GM18951 (cell line): ENCODE measurements at regions not wholly inside any gene's neighbourhood (a gene's known extent, or its start where the extent isn't known, plus 50 kb on each side); places are given as distances from the start of the nearest gene placed in this dataset.

Experiments
- POLR2A ChIP-seq: IDR thresholded peaks from 4 replicates; pipeline ENCODE4 v1.6.1; 2011; ENCODE audit warnings: mild to moderate bottlenecking; ENCODE audit not compliant: insufficient read length, insufficient read depth; ENCODE audit errors: extremely low read depth
- in situ Hi-C: fragments of 300-500 bp; cut with MboI; formaldehyde crosslinking; loops from one replicate; pipeline ENCODE4 v1.12.0; 2022; ENCODE audit warnings: low sequenced_read_pairs, mixed read lengths, inconsistent platforms; ENCODE audit not compliant: unreplicated experiment

- no peak for TF ChIP-seq POLR2A
- in situ Hi-C loops: no loop called here
Observed at GRCh38 chr21:35220301-35220700, 171.2 kb upstream of the RUNX1 start.

GRCh38 chr21:35219719-35220118 is 170.6 kb upstream of the RUNX1 start:
- TF ChIP-seq POLR2A: no peak

GRCh38 chr21:35219291-35219690 is 170.2 kb upstream of the RUNX1 start:
- TF ChIP-seq POLR2A: no peak
- in situ Hi-C loops: no loop called here

More at GRCh38 chr21:35219719-35220118, 170.6 kb upstream of the RUNX1 start:
- in situ Hi-C loops: no loop called here

GRCh38 chr21:35217504-35218060 is 168.5 kb upstream of the RUNX1 start:
- no peak for TF ChIP-seq POLR2A
- in situ Hi-C loops: no loop called here

GRCh38 chr21:35216996-35217395 is 167.9 kb upstream of the RUNX1 start:
- TF ChIP-seq POLR2A: no peak
- in situ Hi-C loops: no loop called here

- no peak for TF ChIP-seq POLR2A
- in situ Hi-C loops: no loop called here
Observed at GRCh38 chr21:35215870-35216269, 166.8 kb upstream of the RUNX1 start.

GRCh38 chr21:35212393-35213127 is 163.5 kb upstream of the RUNX1 start:
- TF ChIP-seq POLR2A: no peak
- in situ Hi-C loops: no loop called here

- in situ Hi-C loops: no loop called here
- no peak for TF ChIP-seq POLR2A
Observed at GRCh38 chr21:35211782-35212181, 162.7 kb upstream of the RUNX1 start.

GRCh38 chr21:35210093-35210492 is 161.0 kb upstream of the RUNX1 start:
- in situ Hi-C loops: no loop called here
- no peak for TF ChIP-seq POLR2A

- in situ Hi-C loops: no loop called here
- TF ChIP-seq POLR2A: no peak
Observed at GRCh38 chr21:35208810-35209517, 159.9 kb upstream of the RUNX1 start.

GRCh38 chr21:35208104-35208503 is 159.0 kb upstream of the RUNX1 start:
- no peak for TF ChIP-seq POLR2A
- in situ Hi-C loops: no loop called here

GRCh38 chr21:35207322-35207721 is 158.2 kb upstream of the RUNX1 start:
- in situ Hi-C loops: no loop called here
- no peak for TF ChIP-seq POLR2A

GRCh38 chr21:35206141-35207125 is 157.3 kb upstream of the RUNX1 start:
- in situ Hi-C loops: no loop called here
- no peak for TF ChIP-seq POLR2A
